Keratinocyte (primary cell): ENCODE measurements at regions not wholly inside any gene's neighbourhood (a gene's known extent, or its start where the extent isn't known, plus 50 kb on each side); places are given as distances from the start of the nearest gene placed in this dataset.

Experiments
- DNase-seq: peaks from one replicate; pipeline ENCODE4 v3.0.0-alpha.2; 2011; ENCODE audit warnings: low read depth, missing footprints, low spot score
- FAIRE-seq: peaks from 2 replicates; lab custom pipeline; 2011; peaks lifted over from hg19 to GRCh38; lab: Jason Lieb, UNC
- H2AFZ ChIP-seq: 2 replicates; pipeline ENCODE4 v1.6.0; 2012; ENCODE audit warnings: low read length, control low read depth, inconsistent platforms; ENCODE audit not compliant: control insufficient read depth
- H3K27ac ChIP-seq: 2 replicates; pipeline ENCODE4 v1.5.1; 2011; ENCODE audit warnings: low read length; ENCODE audit not compliant: control insufficient read depth, insufficient read depth
- H3K27me3 ChIP-seq: 3 replicates; pipeline ENCODE4 v1.6.0; 2011; ENCODE audit warnings: low read length; ENCODE audit not compliant: control insufficient read depth, insufficient read depth; ENCODE audit errors: extremely low read depth
- H3K36me3 ChIP-seq, 2 experiments: 2 replicates in 1 of 2; 3 replicates in 1 of 2; pipeline ENCODE4 v1.5.1; 2011; ENCODE audit warnings: low read length in 2 of 2, mild to moderate bottlenecking in 1 of 2; ENCODE audit not compliant: control insufficient read depth in 2 of 2, insufficient read depth in 2 of 2; ENCODE audit errors: extremely low read depth in 1 of 2
- H3K4me1 ChIP-seq: 3 replicates; pipeline ENCODE4 v1.5.1; 2011; ENCODE audit warnings: low read length; ENCODE audit not compliant: control insufficient read depth, insufficient read depth; ENCODE audit errors: extremely low read depth
- H3K4me2 ChIP-seq: 3 replicates; pipeline ENCODE4 v1.6.0; 2011; ENCODE audit warnings: low read depth, low read length; ENCODE audit not compliant: control insufficient read depth, insufficient read depth; ENCODE audit errors: extremely low read depth
- H3K4me3 ChIP-seq, 3 experiments: fragments of 200-600 bp in 1 of 3; sonication (generic) in 1 of 3; 2 replicates in 2 of 3; 3 replicates in 1 of 3; pipeline ENCODE4 v1.5.1; 2011 to 2016; ENCODE audit warnings: low read length in 3 of 3, mild to moderate bottlenecking in 3 of 3, control low read depth in 2 of 3, inconsistent platforms in 1 of 3, low read depth in 1 of 3, mixed read lengths in 1 of 3, mixed run types in 1 of 3, moderate library complexity in 1 of 3; ENCODE audit not compliant: control insufficient read depth in 2 of 3, insufficient read depth in 2 of 3; ENCODE audit errors: extremely low read depth in 1 of 3
- H3K79me2 ChIP-seq: 2 replicates; pipeline ENCODE4 v1.6.0; 2012; ENCODE audit warnings: low read length; ENCODE audit not compliant: control insufficient read depth, insufficient read depth
- H3K9ac ChIP-seq: 3 replicates; pipeline ENCODE4 v1.6.0; 2011; ENCODE audit warnings: low read length; ENCODE audit not compliant: control insufficient read depth, insufficient read depth; ENCODE audit errors: extremely low read depth
- H3K9me1 ChIP-seq: 3 replicates; pipeline ENCODE4 v1.6.0; 2011; ENCODE audit warnings: low read length; ENCODE audit not compliant: control insufficient read depth, insufficient read depth; ENCODE audit errors: extremely low read depth
- H3K9me3 ChIP-seq: 2 replicates; pipeline ENCODE4 v1.5.1; 2012; ENCODE audit warnings: low read depth, low read length; ENCODE audit not compliant: control insufficient read depth
- H4K20me1 ChIP-seq: 3 replicates; pipeline ENCODE4 v1.6.0; 2011; ENCODE audit warnings: low read length; ENCODE audit not compliant: control insufficient read depth, insufficient read depth; ENCODE audit errors: extremely low read depth
- CTCF ChIP-seq, 3 experiments: IDR thresholded peaks in 1 of 3; conservative IDR thresholded peaks in 1 of 3; optimal IDR thresholded peaks in 1 of 3; 2 replicates in 2 of 3; 3 replicates in 1 of 3; pipeline versions ENCODE3 to v1.5.1; 2011; ENCODE audit warnings: low read length in 3 of 3, mild to moderate bottlenecking in 3 of 3, moderate library complexity in 2 of 3, control low read depth in 1 of 3, inconsistent platforms in 1 of 3; ENCODE audit not compliant: insufficient read depth in 2 of 3; ENCODE audit errors: extremely low read depth in 1 of 3
- EZH2 ChIP-seq: IDR thresholded peaks from one replicate; pipeline ENCODE4 v1.6.1; 2012; ENCODE audit warnings: inconsistent platforms, mild to moderate bottlenecking, low read length, moderate library complexity
- dilution Hi-C: fragments of 300-500 bp; cut with MboI; formaldehyde crosslinking; loops from one replicate; pipeline ENCODE4 v1.7.0; 2020; ENCODE audit warnings: low sequenced_read_pairs; ENCODE audit not compliant: extremely low pct_ligation_motif_present

DNA sequence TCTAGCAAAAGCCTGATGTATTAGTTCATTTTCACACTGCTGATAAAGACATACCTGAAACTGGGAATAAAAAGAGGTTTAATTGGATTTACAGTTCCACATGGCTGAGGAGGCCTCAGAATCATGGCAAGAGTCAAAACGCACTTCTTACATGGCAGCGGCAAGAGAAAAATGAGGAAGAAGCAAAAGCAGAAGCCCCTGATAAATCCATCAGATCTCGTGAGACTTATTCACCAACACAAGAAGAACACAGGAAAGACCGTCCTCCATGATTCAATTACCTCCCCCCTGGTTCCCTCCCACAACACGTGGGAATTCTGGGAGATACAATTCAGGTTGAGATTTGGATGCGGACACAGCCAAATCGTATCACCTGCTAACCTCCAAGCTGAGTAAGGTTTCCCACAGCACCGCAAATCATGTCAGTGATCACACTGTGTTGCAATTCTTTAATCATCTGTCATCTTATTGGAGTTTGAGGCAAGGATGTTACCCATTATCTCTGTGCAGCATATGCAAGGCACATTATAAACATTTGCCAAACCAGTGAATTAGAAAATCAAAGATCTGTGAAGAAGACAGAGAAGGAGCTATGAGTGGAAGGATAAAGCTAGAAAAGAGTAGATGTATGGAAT is 128.5 kb downstream of the ZNF281 start:
- Histone ChIP-seq H2AFZ (no peak overlapping the region), H3K9me3 (no peaks in the 10 kb centered on the region), H3K9me1 (no peaks in the 10 kb centered on the region), H3K4me2 (no peak overlapping the region), H3K9ac (no peak overlapping the region), H4K20me1 (no peaks in the 10 kb centered on the region), H3K36me3 (no peaks in the 10 kb centered on the region), H3K79me2 (no peaks in the 10 kb centered on the region), H3K27ac (no peak overlapping the region), H3K4me1 (no peaks in the 10 kb centered on the region), H3K27me3 (no peaks in the 10 kb centered on the region), H3K4me3 (no peak overlapping the region)
- FAIRE-seq (no peak), DNase-seq (no peak)
- dilution Hi-C loops, result no loop called here
- TF ChIP-seq CTCF (optimal IDR thresholded peaks at IDR 0.05 in 1 of 3, IDR thresholded peaks at IDR 0.05 in 1 of 3, conservative IDR thresholded peaks at IDR 0.05 in 1 of 3; ENCODE audit: extremely low read depth in 1 of 3, insufficient read depth in 2 of 3, low read length in 3 of 3) (no peak), EZH2 (no peak)

DNA sequence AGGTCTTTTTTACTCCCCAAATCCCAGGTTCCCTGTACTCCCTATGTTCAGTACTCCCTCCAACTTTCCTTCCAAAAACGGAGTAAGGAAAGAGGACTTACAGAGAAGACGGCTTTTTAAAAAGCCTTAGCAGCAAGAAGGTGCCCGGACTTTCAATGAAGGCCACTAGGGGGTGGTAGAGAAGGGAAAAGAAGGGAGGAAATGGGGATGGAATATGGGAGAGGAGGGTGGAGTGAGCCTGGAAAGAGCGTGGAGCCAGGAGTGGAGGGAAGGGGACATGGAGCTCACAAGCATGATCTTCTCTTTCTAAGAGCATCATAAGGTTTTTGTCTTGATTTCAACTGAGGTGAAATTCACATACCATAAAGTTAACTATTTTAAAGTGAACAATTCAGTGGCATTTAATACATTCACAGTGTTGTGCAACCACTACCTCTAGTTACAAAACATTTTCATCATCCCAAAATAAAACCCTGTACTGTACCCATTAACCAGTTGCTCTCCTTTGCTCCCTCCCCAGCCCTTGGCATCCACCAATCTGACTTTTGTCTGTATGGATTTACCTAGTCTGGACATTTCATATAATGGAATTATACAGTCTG is 129.9 kb downstream of the ZNF281 start:
- no peak overlapping the region for H3K4me3 ChIP-seq
- no peaks in the 10 kb centered on the region for H3K36me3 ChIP-seq
- no peaks in the 10 kb centered on the region for H4K20me1 ChIP-seq
- H3K9me1 ChIP-seq, result no peaks in the 10 kb centered on the region
- FAIRE-seq, result peak; percentile 29
- no peak overlapping the region for H3K9ac ChIP-seq
- H3K4me2 ChIP-seq, result no peak overlapping the region
- no peaks in the 10 kb centered on the region for H3K79me2 ChIP-seq
- no peaks in the 10 kb centered on the region for H3K9me3 ChIP-seq
- no peaks in the 10 kb centered on the region for H3K4me1 ChIP-seq
- H3K27me3 ChIP-seq, result no peaks in the 10 kb centered on the region
- peak; percentile 13 for DNase-seq
- H2AFZ ChIP-seq, result no peak overlapping the region
- TF ChIP-seq EZH2, result no peak
- peak; percentile 62 to 76 (median 68) for TF ChIP-seq CTCF (optimal IDR thresholded peaks at IDR 0.05 in 1 of 3, IDR thresholded peaks at IDR 0.05 in 1 of 3, conservative IDR thresholded peaks at IDR 0.05 in 1 of 3; ENCODE audit: extremely low read depth in 1 of 3, insufficient read depth in 2 of 3, low read length in 3 of 3)
- dilution Hi-C loops, result no loop called here
- no peak overlapping the region for H3K27ac ChIP-seq
